Spleen (tissue), 11 donors: ENCODE measurements at regions not wholly inside any gene's neighbourhood (a gene's known extent, or its start where the extent isn't known, plus 50 kb on each side); places are given as distances from the start of the nearest gene placed in this dataset.

Experiments
- DNase-seq: peaks from one replicate; pipeline ENCODE4 v3.0.0-alpha.2; 2020
- H3K27ac ChIP-seq, 8 donors: fragments of 200-600 bp; sonication (generic) in 7 of 8; 1 replicate in 4 of 8; 2 replicates in 4 of 8; pipeline versions ENCODE4 v1.5.0 to v1.8.0; 2016 to 2021; ENCODE audit warnings: inconsistent platforms in 4 of 8, mild to moderate bottlenecking in 4 of 8, moderate library complexity in 1 of 8
- H3K27me3 ChIP-seq, 7 donors: fragments of 200-600 bp; sonication (generic) in 6 of 7; replicated peaks in 1 of 7; 1 replicate in 4 of 7; 2 replicates in 3 of 7; pipeline versions ENCODE4 v1.5.0 to v1.8.0; 2016 to 2021; ENCODE audit warnings: inconsistent platforms in 3 of 7, mild to moderate bottlenecking in 1 of 7
- H3K36me3 ChIP-seq, 6 donors: fragments of 200-600 bp; sonication (generic) in 5 of 6; 1 replicate in 4 of 6; 2 replicates in 2 of 6; pipeline versions ENCODE4 v1.5.0 to v1.8.0; 2016 to 2021; ENCODE audit warnings: inconsistent platforms in 2 of 6
- H3K4me1 ChIP-seq, 6 donors: fragments of 200-600 bp; sonication (generic) in 5 of 6; 1 replicate in 3 of 6; 2 replicates in 3 of 6; pipeline versions ENCODE4 v1.5.0 to v1.8.0; 2016 to 2021; ENCODE audit warnings: inconsistent platforms in 3 of 6
- H3K4me3 ChIP-seq, 8 donors: fragments of 200-600 bp; sonication (generic) in 7 of 8; 1 replicate in 4 of 8; 2 replicates in 4 of 8; pipeline versions ENCODE4 v1.5.0 to v1.8.0; 2016 to 2021; ENCODE audit warnings: inconsistent platforms in 4 of 8, mild to moderate bottlenecking in 4 of 8, moderate library complexity in 2 of 8
- H3K9me3 ChIP-seq, 8 donors: fragments of 200-600 bp; sonication (generic) in 7 of 8; 1 replicate in 4 of 8; 2 replicates in 4 of 8; pipeline versions ENCODE4 v1.5.0 to v1.8.0; 2016 to 2021; ENCODE audit warnings: inconsistent platforms in 4 of 8
- POLR2A ChIP-seq, 3 donors: fragments of 450-650 bp; IDR thresholded peaks; one replicate each; pipeline ENCODE4 v1.5.1; 2017; ENCODE audit warnings: antibody characterized with exemption in 3 of 3, mild to moderate bottlenecking in 1 of 3
- POLR2AphosphoS5 ChIP-seq, 3 donors: sonication (generic); formaldehyde crosslinking; IDR thresholded peaks; one replicate each; pipeline ENCODE4 v1.5.1; 2017; ENCODE audit warnings: antibody characterized with exemption in 3 of 3
- WGBS, 5 donors: extraction: QIAGEN DNeasy Blood & Tissue Kit in 3 of 5; methylation state at CpG; one replicate each; pipeline versions ENCODE4 v1.1.5 to v1.1.7; 2013 to 2018; 5-methylcytosine and 5-hydroxymethylcytosine counted together
- intact Hi-C: fragments of 100-400 bp; cut with DNase I; formaldehyde crosslinking; loops from one replicate; pipeline ENCODE4 v1.15.0; 2023; ENCODE audit warnings: low total_unique reads
- TF ChIP-seq, protein P1 (sequence below), 11 experiments: fragments of 200-600 bp in 7 of 11; fragments of 450-650 bp in 4 of 11; sonication (generic) in 4 of 11; IDR thresholded peaks in 8 of 11; conservative IDR thresholded peaks in 3 of 11; 1 replicate in 7 of 11; 2 replicates in 4 of 11; pipeline versions ENCODE4 v1.4.0 to v1.8.0; 2016 to 2021; ENCODE audit warnings: antibody characterized with exemption in 11 of 11, inconsistent platforms in 4 of 11, mild to moderate bottlenecking in 1 of 11
- donor health status: healthy with polysubstance abuse.
- donor health status: DM: no; HTN: no; CAD: no; lungs with moderate emphysema.
- donor health status: DM: no; HTN: no; CAD: no.
- donor health status: Bipolar disorder and iron deficiency.
- donor health status: healthy.
- donor health status: DM: no; HTN: no; CAD: no.
- donor health status: DM: yes; HTN: yes; CAD: no.

DNA sequence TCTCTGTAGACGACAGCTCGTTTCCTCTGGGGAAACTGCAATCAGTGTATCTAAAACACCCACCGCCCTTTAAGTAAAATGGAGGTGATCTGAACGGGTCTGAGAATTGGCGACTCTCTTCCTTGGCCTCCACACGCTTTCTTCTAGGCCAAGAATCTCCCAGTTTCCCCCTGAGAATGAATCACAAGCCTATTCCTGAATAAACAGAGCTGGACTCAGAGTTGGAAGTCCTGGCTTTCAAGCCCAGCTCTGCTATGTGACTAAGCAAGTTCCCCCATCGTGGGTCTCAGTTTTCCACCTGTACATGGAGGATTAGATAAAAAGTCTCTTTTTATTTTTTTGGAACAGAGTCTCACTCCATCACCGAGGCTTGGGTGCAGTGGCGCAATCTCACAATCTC is 200.4 kb downstream of the MN1 start:
- no peak overlapping the region for H3K27ac ChIP-seq

DNA sequence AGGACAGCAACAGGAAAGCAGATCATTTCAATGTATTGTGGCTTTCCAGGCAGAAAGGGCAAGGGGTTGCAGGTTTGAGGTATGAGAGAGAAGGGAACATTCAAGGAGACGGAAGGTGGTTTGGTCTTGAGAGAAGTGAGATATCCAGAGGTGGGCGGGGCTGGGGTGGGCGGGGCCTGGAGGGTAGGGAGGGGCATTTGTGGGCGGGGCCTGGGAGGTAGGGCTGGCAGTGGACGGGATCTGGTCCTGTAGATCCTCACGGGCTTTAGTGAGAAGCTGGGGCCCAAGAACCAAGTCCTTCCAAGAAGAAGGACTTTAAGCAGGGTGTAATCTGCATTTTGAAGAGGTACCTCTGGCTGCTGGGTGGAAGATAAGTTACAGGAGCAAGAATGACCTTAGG is 199.2 kb downstream of the MN1 start:
- intact Hi-C loops, result no loop called here
- H3K4me1 ChIP-seq, result no peaks in the 10 kb centered on the region

More for the DNA sequence above, 200.4 kb downstream of the MN1 start:
- intact Hi-C loops, result no loop called here
- TF ChIP-seq POLR2AphosphoS5 (IDR thresholded peaks at IDR 0.05), result no peak
- TF ChIP-seq POLR2A (IDR thresholded peaks at IDR 0.05), result no peak
- TF ChIP-seq, protein P1, sequence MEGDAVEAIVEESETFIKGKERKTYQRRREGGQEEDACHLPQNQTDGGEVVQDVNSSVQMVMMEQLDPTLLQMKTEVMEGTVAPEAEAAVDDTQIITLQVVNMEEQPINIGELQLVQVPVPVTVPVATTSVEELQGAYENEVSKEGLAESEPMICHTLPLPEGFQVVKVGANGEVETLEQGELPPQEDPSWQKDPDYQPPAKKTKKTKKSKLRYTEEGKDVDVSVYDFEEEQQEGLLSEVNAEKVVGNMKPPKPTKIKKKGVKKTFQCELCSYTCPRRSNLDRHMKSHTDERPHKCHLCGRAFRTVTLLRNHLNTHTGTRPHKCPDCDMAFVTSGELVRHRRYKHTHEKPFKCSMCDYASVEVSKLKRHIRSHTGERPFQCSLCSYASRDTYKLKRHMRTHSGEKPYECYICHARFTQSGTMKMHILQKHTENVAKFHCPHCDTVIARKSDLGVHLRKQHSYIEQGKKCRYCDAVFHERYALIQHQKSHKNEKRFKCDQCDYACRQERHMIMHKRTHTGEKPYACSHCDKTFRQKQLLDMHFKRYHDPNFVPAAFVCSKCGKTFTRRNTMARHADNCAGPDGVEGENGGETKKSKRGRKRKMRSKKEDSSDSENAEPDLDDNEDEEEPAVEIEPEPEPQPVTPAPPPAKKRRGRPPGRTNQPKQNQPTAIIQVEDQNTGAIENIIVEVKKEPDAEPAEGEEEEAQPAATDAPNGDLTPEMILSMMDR (IDR thresholded peaks at IDR 0.05 in 8 of 11, conservative IDR thresholded peaks at IDR 0.05 in 3 of 11), result no peak
- Histone ChIP-seq H3K4me3 (no peak overlapping the region), H3K4me1 (no peaks in the 10 kb centered on the region), H3K36me3 (no peaks in the 10 kb centered on the region), H3K27me3 (peaks cover 0 to 12% (median 0%) of the 10 kb centered on the region in 7 donors), H3K9me3 (peaks cover 0 to 6% (median 0%) of the 10 kb centered on the region in 8 donors)
- 68 to 80% (median 75%) methylated on average over 9 of the region's 9 CpGs for WGBS, 5 donors
- no peak for DNase-seq

DNA sequence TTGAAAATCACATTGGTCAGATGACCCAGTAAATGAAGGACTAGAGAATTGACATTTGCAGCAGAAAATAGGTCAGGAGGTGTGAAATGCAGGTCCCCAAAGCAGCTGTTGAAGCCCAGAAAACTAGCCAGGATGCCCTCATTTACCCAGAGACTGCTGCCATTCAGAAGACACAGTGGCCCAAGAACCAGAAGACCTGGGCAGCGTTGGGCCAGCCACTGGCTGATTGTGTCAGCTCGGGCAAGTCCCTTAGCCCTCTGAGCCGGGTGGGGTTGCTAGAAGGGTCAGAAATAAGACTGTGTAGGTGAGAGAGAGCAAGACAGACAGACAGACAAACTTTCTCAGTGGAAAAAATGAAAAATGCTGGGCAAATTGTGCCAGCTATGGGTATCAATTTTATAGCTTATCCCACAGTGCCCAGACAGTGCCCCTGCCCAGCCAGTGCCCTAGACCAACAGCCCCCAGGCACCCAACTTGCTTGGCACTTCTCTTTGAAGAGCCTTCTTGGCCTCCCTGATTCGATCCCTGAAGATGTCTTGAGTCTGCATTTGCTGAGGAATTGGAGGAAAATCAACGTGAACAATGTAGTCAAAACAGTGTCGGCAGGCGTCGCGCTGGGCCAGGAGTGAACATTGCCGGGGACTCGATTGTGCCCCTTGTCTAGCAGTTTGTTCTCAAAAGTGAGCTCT is 198.3 kb downstream of the MN1 start:
- 83 to 91% (median 87%) methylated on average over 11 of the region's 11 CpGs for WGBS, 5 donors

More for the DNA sequence above, 199.2 kb downstream of the MN1 start:
- TF ChIP-seq, protein P1 (IDR thresholded peaks at IDR 0.05 in 8 of 11, conservative IDR thresholded peaks at IDR 0.05 in 3 of 11), result no peak
- TF ChIP-seq POLR2AphosphoS5 (IDR thresholded peaks at IDR 0.05) (no peak), POLR2A (IDR thresholded peaks at IDR 0.05) (no peak)
- H3K36me3 ChIP-seq, result no peaks in the 10 kb centered on the region
- DNase-seq, result peak; percentile 25
- peaks cover 0 to 12% (median 0%) of the 10 kb centered on the region in 7 donors for H3K27me3 ChIP-seq
- 63 to 74% (median 72%) methylated on average over 6 of the region's 6 CpGs for WGBS, 5 donors
- peaks cover 0 to 6% (median 0%) of the 10 kb centered on the region in 8 donors for H3K9me3 ChIP-seq
- no peak overlapping the region for H3K4me3 ChIP-seq
- H3K27ac ChIP-seq, result no peak overlapping the region

DNA sequence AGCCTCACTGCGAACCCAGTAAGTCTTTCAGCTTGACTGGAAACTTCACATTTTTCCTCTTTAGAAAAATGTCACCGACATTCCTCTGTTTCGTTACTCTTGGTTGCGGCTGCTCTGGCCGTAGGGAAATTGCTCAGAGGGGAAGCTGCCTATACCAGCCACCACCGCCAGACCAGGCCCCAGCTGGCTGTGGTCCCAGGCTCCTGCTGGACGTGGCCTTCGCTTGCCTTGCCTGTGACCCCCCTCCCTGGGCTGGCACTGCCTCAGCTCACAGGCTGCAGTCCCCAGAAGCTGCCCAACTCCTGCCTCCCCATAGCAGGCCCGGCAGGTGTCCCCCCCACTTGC is 197.8 kb downstream of the MN1 start:
- Histone ChIP-seq H3K27me3 (peaks cover 0 to 12% (median 0%) of the 10 kb centered on the region in 7 donors), H3K4me3 (no peak overlapping the region), H3K4me1 (no peaks in the 10 kb centered on the region), H3K27ac (no peak overlapping the region), H3K9me3 (peaks cover 0 to 6% (median 0%) of the 10 kb centered on the region in 8 donors), H3K36me3 (no peaks in the 10 kb centered on the region)
- TF ChIP-seq POLR2A (IDR thresholded peaks at IDR 0.05) (no peak), POLR2AphosphoS5 (IDR thresholded peaks at IDR 0.05) (no peak)
- TF ChIP-seq, protein P1 (IDR thresholded peaks at IDR 0.05 in 8 of 11, conservative IDR thresholded peaks at IDR 0.05 in 3 of 11), result no peak
- peak; percentile 51 for DNase-seq
- intact Hi-C loops, result no loop called here
- WGBS, 5 donors, result 38 to 81% (median 59%) methylated on average over 9 of the region's 9 CpGs

More for the DNA sequence above, 198.3 kb downstream of the MN1 start:
- no peak overlapping the region for H3K27ac ChIP-seq
- H3K36me3 ChIP-seq, result no peaks in the 10 kb centered on the region
- H3K4me1 ChIP-seq, result no peaks in the 10 kb centered on the region
- H3K4me3 ChIP-seq, result no peak overlapping the region
- intact Hi-C loops, result no loop called here
- no peak for TF ChIP-seq POLR2A (IDR thresholded peaks at IDR 0.05)
- TF ChIP-seq, protein P1 (IDR thresholded peaks at IDR 0.05 in 8 of 11, conservative IDR thresholded peaks at IDR 0.05 in 3 of 11), result no peak
- no peak for TF ChIP-seq POLR2AphosphoS5 (IDR thresholded peaks at IDR 0.05)
- peak; percentile 38 for DNase-seq
- H3K9me3 ChIP-seq, result peaks cover 0 to 6% (median 0%) of the 10 kb centered on the region in 8 donors
- H3K27me3 ChIP-seq, result peaks cover 0 to 12% (median 0%) of the 10 kb centered on the region in 7 donors
